Endothelial cell of umbilical vein (primary cell): ENCODE measurements at regions not wholly inside any gene's neighbourhood (a gene's known extent, or its start where the extent isn't known, plus 50 kb on each side); places are given as distances from the start of the nearest gene placed in this dataset.

Experiments
- BruUV-seq: library from RNA; stranded (reverse); fragments of 400-500 nt; replicated peaks from 2 replicates; lab custom pipeline; 2021; lab: Mats Ljungman, UMichigan
- CTCF ChIA-PET: fragments of 300-600, 350-600 bp; sonication (Branson Sonifier 250); formaldehyde crosslinking; loops from one replicate; lab custom pipeline; 2021; ENCODE audit warnings: antibody characterized with exemption, inconsistent platforms; lab: Charles Lee
- POLR2A ChIA-PET: fragments of 300-600, 350-600 bp; sonication (Branson Sonifier 250); formaldehyde crosslinking; loops from one replicate; lab custom pipeline; 2021; ENCODE audit warnings: antibody characterized with exemption, inconsistent platforms; lab: Charles Lee
- DNase-seq: peaks from one replicate; pipeline ENCODE4 v3.0.0-alpha.2; 2011; ENCODE audit warnings: low read depth, low spot score
- FAIRE-seq: peaks from 2 replicates; lab custom pipeline; 2011; peaks lifted over from hg19 to GRCh38; lab: Jason Lieb, UNC
- H2AFZ ChIP-seq: 2 replicates; pipeline ENCODE4 v1.6.0; 2012; ENCODE audit warnings: low read depth, low read length, control low read depth, inconsistent platforms
- H3K27ac ChIP-seq: 2 replicates; pipeline ENCODE4 v1.5.1; 2011; ENCODE audit warnings: low read depth, mild to moderate bottlenecking, control low read depth, low read length, moderate library complexity; ENCODE audit not compliant: insufficient read depth
- H3K27me3 ChIP-seq, 2 experiments: 2 replicates each; pipeline versions ENCODE4 v1.6.0 to v1.6.1; 2011; ENCODE audit warnings: low read length in 2 of 2, mixed read lengths in 1 of 2; ENCODE audit not compliant: control insufficient read depth in 2 of 2, insufficient read depth in 2 of 2
- H3K36me3 ChIP-seq, 2 experiments: 2 replicates in 1 of 2; 3 replicates in 1 of 2; pipeline ENCODE4 v1.5.1; 2011; ENCODE audit warnings: low read length in 2 of 2, mild to moderate bottlenecking in 1 of 2, moderate library complexity in 1 of 2; ENCODE audit not compliant: control insufficient read depth in 2 of 2, insufficient read depth in 2 of 2; ENCODE audit errors: extremely low read depth in 1 of 2
- H3K4me1 ChIP-seq: 3 replicates; pipeline ENCODE4 v1.5.1; 2011; ENCODE audit warnings: mild to moderate bottlenecking, low read length; ENCODE audit not compliant: control insufficient read depth, insufficient read depth; ENCODE audit errors: extremely low read depth
- H3K4me2 ChIP-seq: 2 replicates; pipeline ENCODE4 v1.6.1; 2011; ENCODE audit warnings: low read length, control low read depth, mixed read lengths; ENCODE audit not compliant: insufficient read depth
- H3K4me3 ChIP-seq, 3 experiments: fragments of 200-600 bp in 1 of 3; sonication (generic), shearing (Covaris generic) in 1 of 3; replicated peaks in 1 of 3; 2 replicates each; pipeline ENCODE4 v1.5.1; 2011 to 2016; ENCODE audit warnings: control low read depth in 3 of 3, low read length in 3 of 3, mild to moderate bottlenecking in 2 of 3, inconsistent platforms in 1 of 3, low read depth in 1 of 3, moderate library complexity in 1 of 3; ENCODE audit not compliant: insufficient read depth in 1 of 3
- H3K79me2 ChIP-seq: 2 replicates; pipeline ENCODE4 v1.6.0; 2012; ENCODE audit warnings: low read length, inconsistent platforms; ENCODE audit not compliant: control insufficient read depth, insufficient read depth
- H3K9ac ChIP-seq: replicated peaks from 2 replicates; pipeline ENCODE3; 2011; ENCODE audit warnings: low read length, control low read depth; ENCODE audit not compliant: insufficient read depth; ENCODE audit errors: extremely low read depth
- H3K9me1 ChIP-seq: replicated peaks from 3 replicates; pipeline ENCODE4 v1.6.0; 2011; ENCODE audit warnings: mild to moderate bottlenecking, low read length; ENCODE audit not compliant: control insufficient read depth, insufficient read depth; ENCODE audit errors: extremely low read depth
- H3K9me3 ChIP-seq: replicated peaks from 2 replicates; pipeline ENCODE4 v1.5.1; 2012; ENCODE audit warnings: low read length, inconsistent platforms; ENCODE audit not compliant: control insufficient read depth, insufficient read depth
- H4K20me1 ChIP-seq: replicated peaks from 2 replicates; pipeline ENCODE3; 2011; ENCODE audit warnings: mild to moderate bottlenecking, low read length; ENCODE audit not compliant: control insufficient read depth, insufficient read depth; ENCODE audit errors: extremely low read depth
- CTCF ChIP-seq, 2 donors: IDR thresholded peaks; 1 replicate in 1 of 2; 2 replicates in 1 of 2; pipeline ENCODE4 v1.5.1; 2011; ENCODE audit warnings: low read length in 2 of 2, mild to moderate bottlenecking in 2 of 2, moderate library complexity in 2 of 2, control low read depth in 1 of 2, inconsistent platforms in 1 of 2, low read depth in 1 of 2; ENCODE audit not compliant: insufficient read depth in 1 of 2; ENCODE audit errors: extremely low read depth in 1 of 2
- EZH2 ChIP-seq: IDR thresholded peaks from 2 replicates; pipeline ENCODE4 v1.6.1; 2012; ENCODE audit warnings: borderline replicate concordance, low read depth, mild to moderate bottlenecking, moderate library complexity, low read length, inconsistent platforms; ENCODE audit not compliant: severe bottlenecking
- FOS ChIP-seq: IDR thresholded peaks from 2 replicates; pipeline ENCODE4 v1.6.1; 2011; ENCODE audit warnings: mild to moderate bottlenecking, low read length, moderate library complexity, borderline replicate concordance; ENCODE audit not compliant: insufficient read depth
- GATA2 ChIP-seq: IDR thresholded peaks from 2 replicates; pipeline ENCODE4 v1.7.0; 2011; ENCODE audit warnings: low read depth, mild to moderate bottlenecking, moderate library complexity, mixed read lengths, low read length; ENCODE audit not compliant: insufficient read length, insufficient read depth
- JUN ChIP-seq: IDR thresholded peaks from 2 replicates; pipeline ENCODE4 v1.6.1; 2011; ENCODE audit warnings: borderline replicate concordance, low read depth; ENCODE audit not compliant: insufficient read length, insufficient read depth
- MYC ChIP-seq: IDR thresholded peaks from one replicate; pipeline ENCODE4 v1.6.1; 2011; ENCODE audit warnings: mild to moderate bottlenecking, low read depth, low read length
- POLR2A ChIP-seq: IDR thresholded peaks from 2 replicates; pipeline ENCODE4 v1.6.1; 2012; ENCODE audit warnings: low read depth, mild to moderate bottlenecking, control low read depth, low read length
- POLR2AphosphoS5 ChIP-seq: IDR thresholded peaks from 2 replicates; pipeline ENCODE4 v1.6.1; 2012; ENCODE audit warnings: low read depth, mild to moderate bottlenecking, control low read depth, low read length, moderate library complexity; ENCODE audit not compliant: insufficient read depth
- dilution Hi-C: fragments of 300-500 bp; cut with MboI; formaldehyde crosslinking; loops from one replicate; pipeline ENCODE4 v1.15.0; 2019; ENCODE audit warnings: low sequenced_read_pairs; ENCODE audit not compliant: extremely low pct_ligation_motif_present
- intact Hi-C: fragments of 100-400 bp; cut with micrococcal nuclease; formaldehyde crosslinking; loops from one replicate; pipeline ENCODE4 v1.10.0; 2022
- TF ChIP-seq, protein P1 (sequence below): IDR thresholded peaks from 2 replicates; pipeline ENCODE4 v1.6.1; 2011; ENCODE audit not compliant: insufficient read depth, insufficient read length

- no peak overlapping the region for H2AFZ ChIP-seq
- H4K20me1 ChIP-seq: no peaks in the 10 kb centered on the region
- no peak overlapping the region for H3K9ac ChIP-seq
- H3K4me1 ChIP-seq: no peaks in the 10 kb centered on the region
- dilution Hi-C loops (no loop called here), intact Hi-C loops (no loop called here)
- H3K4me2 ChIP-seq: no peak overlapping the region
- FAIRE-seq: no peak
- POLR2A ChIA-PET: no interaction called here
- H3K9me3 ChIP-seq: no peaks in the 10 kb centered on the region
- H3K4me3 ChIP-seq: no peak overlapping the region
- no peak overlapping the region for H3K27ac ChIP-seq
- no peaks in the 10 kb centered on the region for H3K27me3 ChIP-seq
- no peak for TF ChIP-seq JUN
- TF ChIP-seq, protein P1, sequence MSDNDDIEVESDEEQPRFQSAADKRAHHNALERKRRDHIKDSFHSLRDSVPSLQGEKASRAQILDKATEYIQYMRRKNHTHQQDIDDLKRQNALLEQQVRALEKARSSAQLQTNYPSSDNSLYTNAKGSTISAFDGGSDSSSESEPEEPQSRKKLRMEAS: no peak
- TF ChIP-seq MYC: no peak
- TF ChIP-seq EZH2: no peak
- no peak for TF ChIP-seq POLR2A
- no peak for TF ChIP-seq GATA2
- TF ChIP-seq FOS: no peak
- no peak for TF ChIP-seq POLR2AphosphoS5
- no peak for TF ChIP-seq CTCF (IDR thresholded peaks at IDR 0.05; ENCODE audit: extremely low read depth in 1 of 2, insufficient read depth in 1 of 2, low read depth in 1 of 2, low read length in 2 of 2)
- H3K79me2 ChIP-seq: no peaks in the 10 kb centered on the region
- no TSS peak for BruUV-seq
- H3K36me3 ChIP-seq: no peaks in the 10 kb centered on the region
- CTCF ChIA-PET: no interaction called here
- H3K9me1 ChIP-seq: no peaks in the 10 kb centered on the region
- no peak for DNase-seq
Measured at GRCh38 chr4:120418146-120418545, 351.5 kb upstream of the MAD2L1 start.
